ENCODE measurements at regions not wholly inside any gene's neighbourhood (a gene's known extent, or its start where the extent isn't known, plus 50 kb on each side); places are given as distances from the start of the nearest gene placed in this dataset.

- Histone ChIP-seq H3K4me1 (no peaks in the 10 kb centered on the region), H3K27ac (no peak overlapping the region), H3K36me3 (no peaks in the 10 kb centered on the region), H3K4me3 (no peak overlapping the region), H3K9me3 (no peaks in the 10 kb centered on the region), H3K27me3 (no peaks in the 10 kb centered on the region)
- TF ChIP-seq CTCF (IDR thresholded peaks at IDR 0.05) (no peak), POLR2A (IDR thresholded peaks at IDR 0.05) (no peak)
- DNase-seq: no peak
Observed at GRCh38 chr11:119919656-119920055, 190.7 kb upstream of the NECTIN1 start.

- no peaks in the 10 kb centered on the region for H3K4me1 ChIP-seq
- no peaks in the 10 kb centered on the region for H3K36me3 ChIP-seq
- H3K4me3 ChIP-seq: no peak overlapping the region
- DNase-seq: no peak
- no peak overlapping the region for H3K27ac ChIP-seq
- no peak for TF ChIP-seq CTCF (IDR thresholded peaks at IDR 0.05)
- H3K27me3 ChIP-seq: no peaks in the 10 kb centered on the region
- no peaks in the 10 kb centered on the region for H3K9me3 ChIP-seq
Observed at GRCh38 chr11:119918347-119918746, 189.3 kb upstream of the NECTIN1 start.

GRCh38 chr11:119916568-119916967 lies 187.6 kb upstream of the NECTIN1 start:
- Histone ChIP-seq H3K4me3 (no peak overlapping the region), H3K9me3 (no peaks in the 10 kb centered on the region), H3K4me1 (no peaks in the 10 kb centered on the region), H3K27ac (no peak overlapping the region), H3K36me3 (no peaks in the 10 kb centered on the region), H3K27me3 (no peaks in the 10 kb centered on the region)
- no peak for DNase-seq
- no peak for TF ChIP-seq CTCF (IDR thresholded peaks at IDR 0.05)
- TF ChIP-seq POLR2A (IDR thresholded peaks at IDR 0.05): no peak

GRCh38 chr11:119912229-119912628 lies 183.2 kb upstream of the NECTIN1 start:
- Histone ChIP-seq H3K27ac (no peak overlapping the region), H3K4me3 (no peak overlapping the region), H3K4me1 (peaks cover 0 to 17% (median 0%) of the 10 kb centered on the region in 4 donors), H3K9me3 (no peaks in the 10 kb centered on the region), H3K27me3 (no peaks in the 10 kb centered on the region), H3K36me3 (no peaks in the 10 kb centered on the region)
- no peak for TF ChIP-seq POLR2A (IDR thresholded peaks at IDR 0.05)
- TF ChIP-seq CTCF (IDR thresholded peaks at IDR 0.05): no peak
- DNase-seq: no peak

GRCh38 chr11:119910650-119911049 lies 181.7 kb upstream of the NECTIN1 start:
- Histone ChIP-seq H3K4me1 (peaks cover 0 to 17% (median 0%) of the 10 kb centered on the region in 4 donors), H3K36me3 (no peaks in the 10 kb centered on the region), H3K27ac (peak overlapping the region in 3 of 4 donors; percentile 36 to 78 (median 37)), H3K27me3 (no peaks in the 10 kb centered on the region), H3K4me3 (no peak overlapping the region), H3K9me3 (no peaks in the 10 kb centered on the region)
- DNase-seq: no peak
- TF ChIP-seq POLR2A (IDR thresholded peaks at IDR 0.05) (no peak), CTCF (IDR thresholded peaks at IDR 0.05) (no peak)

- TF ChIP-seq CTCF (IDR thresholded peaks at IDR 0.05) (no peak), POLR2A (IDR thresholded peaks at IDR 0.05) (no peak)
- Histone ChIP-seq H3K36me3 (no peaks in the 10 kb centered on the region), H3K27me3 (no peaks in the 10 kb centered on the region), H3K4me1 (peaks cover 0 to 17% (median 0%) of the 10 kb centered on the region in 4 donors), H3K27ac (peak overlapping the region in 3 of 4 donors; percentile 36 to 78 (median 37)), H3K9me3 (no peaks in the 10 kb centered on the region), H3K4me3 (no peak overlapping the region)
- DNase-seq: peak in 2 of 3 donors; percentile 74 to 86
Observed at GRCh38 chr11:119910051-119910450, 181.1 kb upstream of the NECTIN1 start.

Measured in Peyer's patch (tissue), 4 donors.